Hippocampal formation (tissue), 2 donors: ENCODE measurements at regions not wholly inside any gene's neighbourhood (a gene's known extent, or its start where the extent isn't known, plus 50 kb on each side); places are given as distances from the start of the nearest gene placed in this dataset.
"Not testable (repeated sequence)": the region's sequence is repeated elsewhere in the genome, so short reads cannot be mapped to it uniquely, and the experiment has no call there.

Source experiments
- DNase-seq, 2 donors: peaks; one replicate each; lab custom pipeline; 2025; lab: John Stamatoyannopoulos, UW

DNA sequence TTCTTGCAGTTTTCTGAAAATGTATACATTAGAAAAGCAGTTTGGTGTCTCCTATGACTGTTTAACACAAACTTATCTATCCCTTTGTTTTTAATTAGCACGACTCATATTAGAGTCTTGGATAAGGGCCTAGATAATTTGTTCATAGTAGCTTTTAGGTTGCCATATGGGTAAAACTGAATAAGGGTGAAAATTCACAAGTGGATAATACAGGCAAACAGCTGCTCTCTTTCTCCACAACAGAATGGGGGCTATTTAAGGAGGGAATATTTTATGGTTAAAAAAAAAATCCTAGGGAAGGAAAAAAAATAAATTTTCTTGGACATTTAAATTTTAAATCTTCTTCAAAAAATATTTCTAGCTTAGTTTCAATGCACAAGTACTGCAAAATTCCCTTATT lies 1416.1 kb downstream of the GATA3 start:
- no peak for DNase-seq

DNA sequence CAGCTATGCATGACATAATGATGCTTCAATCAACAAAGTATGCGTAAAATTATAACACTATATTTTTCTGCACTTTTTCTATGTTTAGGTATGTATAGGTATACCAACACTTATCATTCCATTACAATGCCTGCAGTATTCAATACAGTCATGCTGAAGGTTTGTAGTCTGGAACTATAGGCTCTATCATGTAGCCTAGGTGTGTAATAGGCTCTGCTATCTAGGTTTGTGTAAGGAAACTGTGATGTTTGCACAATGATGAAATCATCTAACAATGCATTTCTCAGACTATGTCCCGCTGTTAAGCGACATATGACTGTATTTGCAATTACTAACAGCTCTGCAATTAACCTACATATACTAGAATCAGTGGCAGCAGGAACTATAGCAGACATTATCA lies 1447.5 kb downstream of the GATA3 start:
- DNase-seq = no peak

DNA sequence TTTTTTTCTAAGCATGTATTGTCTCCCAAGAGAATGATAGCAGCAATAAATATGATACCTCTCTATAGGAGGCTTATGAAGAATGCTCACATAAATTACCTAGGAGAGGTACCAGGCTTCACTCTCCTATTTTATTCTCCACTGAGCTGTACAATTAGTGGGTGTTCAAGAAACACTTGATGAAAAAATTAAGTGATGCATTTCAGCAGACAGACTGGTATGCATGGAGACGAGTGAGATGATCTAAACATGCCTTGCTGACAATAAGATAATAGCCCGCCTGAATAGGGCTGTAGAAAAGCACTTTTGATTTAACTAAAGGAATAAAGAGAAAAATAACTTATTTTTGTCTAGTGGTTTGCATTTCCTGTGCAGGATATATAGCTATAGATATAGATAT lies 1449.7 kb downstream of the GATA3 start:
- no peak for DNase-seq

GRCh38 chr10:9505546-9505945 lies 1451.1 kb downstream of the GATA3 start:
- DNase-seq = no peak

DNA sequence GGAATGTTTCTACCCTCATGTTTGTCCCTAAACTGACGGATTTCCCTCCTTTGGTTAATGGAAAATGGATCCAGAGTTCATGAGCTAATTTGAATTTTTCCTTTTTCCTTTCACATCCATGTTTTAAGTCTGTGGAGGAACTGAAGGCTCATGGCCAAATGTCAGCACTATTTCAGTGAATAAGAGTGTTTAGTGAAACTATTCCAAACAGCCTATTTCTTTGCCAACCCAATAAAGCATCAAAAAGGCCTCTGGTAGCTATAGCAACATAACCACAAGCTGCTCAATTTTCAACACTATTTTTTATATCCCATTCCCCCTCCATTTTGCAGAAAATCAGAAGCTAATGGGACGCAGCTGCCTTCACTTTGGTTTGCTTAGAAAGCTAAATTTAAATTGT lies 1454.1 kb downstream of the GATA3 start:
- peak in 1 of 2 donors; percentile 43 for DNase-seq

GRCh38 chr10:9510626-9511025 lies 1456.1 kb downstream of the GATA3 start:
- no peak for DNase-seq

GRCh38 chr10:9515922-9516321 lies 1461.4 kb downstream of the GATA3 start:
- DNase-seq = no peak

DNA sequence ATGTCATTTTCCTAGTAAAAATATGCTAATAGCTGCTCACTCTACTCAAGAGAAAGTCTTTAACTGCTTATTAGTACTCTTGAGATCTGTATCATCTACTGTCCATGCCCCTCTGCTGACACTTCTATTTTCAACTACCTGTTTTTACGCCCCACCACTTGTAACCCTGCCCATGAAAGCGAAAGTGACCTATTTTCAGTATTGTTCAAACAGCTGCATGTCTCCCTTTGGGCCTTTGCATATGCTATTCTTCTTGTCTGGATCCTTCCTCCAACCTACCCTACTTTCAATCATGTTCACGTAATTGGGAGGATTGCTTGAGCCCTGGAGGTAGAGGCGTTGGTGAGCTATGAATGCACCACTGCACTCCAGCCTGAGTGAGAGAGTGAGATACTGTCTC lies 1481.3 kb downstream of the GATA3 start:
- no peak for DNase-seq

DNA sequence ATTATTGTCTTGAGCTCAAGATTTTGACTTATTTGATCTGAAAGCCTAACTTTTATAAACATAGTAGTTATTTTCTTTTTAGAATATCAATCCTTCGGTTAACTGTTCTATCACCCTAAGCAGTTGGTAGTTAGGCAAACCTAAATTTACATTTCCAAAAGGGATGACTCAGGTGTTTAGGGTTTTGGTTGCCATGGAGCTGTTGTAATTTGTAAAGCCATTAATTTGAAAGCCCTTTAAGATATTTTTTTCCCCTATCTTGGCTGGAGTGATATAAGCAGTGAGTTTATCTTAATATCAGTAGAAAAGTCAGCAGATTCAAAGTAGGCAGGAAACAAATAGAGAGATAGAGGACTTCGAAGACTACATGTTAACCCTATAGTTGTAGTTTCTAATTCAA lies 1472.6 kb upstream of the CELF2 start:
- no peak for DNase-seq

DNA sequence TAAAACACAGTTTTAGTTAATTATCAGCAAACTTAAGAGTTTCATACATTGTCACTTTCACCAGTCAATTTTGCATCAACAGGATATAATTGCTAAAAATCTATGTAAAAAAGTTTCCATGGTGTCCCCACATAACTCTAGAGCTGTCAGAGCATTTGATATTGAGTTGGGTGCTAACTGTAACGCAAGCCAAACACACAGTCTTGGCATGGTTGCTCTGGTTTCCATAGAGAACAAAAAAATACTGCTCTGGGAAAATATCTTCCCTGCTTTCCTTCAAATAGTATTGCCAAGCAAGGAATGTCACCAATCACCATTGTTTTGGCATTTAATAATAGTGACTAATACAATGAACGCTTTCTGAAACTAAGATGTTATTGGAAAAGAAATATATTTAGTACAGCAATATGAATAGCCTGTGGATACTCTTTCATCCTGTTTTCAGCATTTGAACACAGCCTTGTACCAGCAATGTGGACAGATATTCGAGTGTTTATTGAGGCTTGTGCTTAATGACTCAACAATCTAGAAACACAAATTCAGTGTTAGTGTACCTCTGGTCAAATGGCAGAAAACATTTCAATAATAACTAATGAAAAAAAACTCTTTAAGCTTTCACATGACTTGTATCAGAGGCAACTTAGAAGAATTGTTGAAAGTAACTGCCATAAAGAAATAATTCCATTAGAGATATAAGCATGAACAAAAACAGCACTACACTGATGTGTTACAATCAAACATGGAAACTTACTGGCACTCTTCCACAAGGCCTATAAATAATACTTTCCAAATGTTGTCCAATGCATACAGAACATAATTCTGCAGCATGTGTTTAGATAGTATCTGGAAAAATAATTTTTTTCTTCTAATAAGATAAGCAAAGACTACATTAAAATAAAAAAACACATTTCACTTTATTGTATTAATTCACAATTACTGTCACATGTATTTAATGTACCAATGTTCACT lies 1469.5 kb upstream of the CELF2 start:
- DNase-seq = peak in 1 of 2 donors; percentile 16

DNA sequence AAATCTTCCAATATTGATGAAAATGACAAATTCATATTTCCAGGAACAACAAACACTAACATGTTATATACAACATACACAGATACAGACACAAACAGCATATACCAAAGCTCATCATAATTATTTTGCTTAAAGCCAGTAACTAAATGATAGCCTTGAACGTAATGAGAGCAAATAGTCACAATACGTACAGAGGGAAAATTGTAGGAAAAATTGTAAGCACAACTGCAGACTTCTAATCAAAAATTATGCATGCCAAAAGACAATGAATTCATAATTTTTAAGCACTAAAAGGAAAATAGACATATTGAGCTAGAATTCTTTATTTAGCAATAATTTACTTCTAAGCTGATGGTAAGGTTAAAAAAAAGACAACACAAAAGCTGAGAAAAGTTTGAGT lies 1466.9 kb upstream of the CELF2 start:
- DNase-seq = no peak

GRCh38 chr10:9554321-9554720 lies 1463.4 kb upstream of the CELF2 start:
- DNase-seq = no peak

DNA sequence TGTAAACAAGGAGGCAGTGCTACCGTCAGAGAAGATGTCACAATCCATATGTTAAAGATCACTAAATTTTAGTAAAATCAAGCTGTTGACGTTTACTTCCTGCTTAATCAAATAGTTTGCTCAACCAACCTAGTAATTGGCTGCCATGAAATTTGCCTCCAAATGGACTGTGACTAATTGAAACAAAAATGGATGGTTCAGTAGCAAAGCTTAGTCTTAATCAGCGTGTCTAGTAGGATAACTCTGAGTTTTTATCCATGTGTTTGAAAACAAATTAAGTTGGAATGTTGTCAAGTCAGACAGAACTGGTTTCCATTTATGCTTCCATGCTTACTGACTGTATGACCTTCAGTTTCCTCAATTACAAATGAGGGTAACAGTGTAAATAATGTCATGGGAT lies 1456.7 kb upstream of the CELF2 start:
- DNase-seq = no peak

DNA sequence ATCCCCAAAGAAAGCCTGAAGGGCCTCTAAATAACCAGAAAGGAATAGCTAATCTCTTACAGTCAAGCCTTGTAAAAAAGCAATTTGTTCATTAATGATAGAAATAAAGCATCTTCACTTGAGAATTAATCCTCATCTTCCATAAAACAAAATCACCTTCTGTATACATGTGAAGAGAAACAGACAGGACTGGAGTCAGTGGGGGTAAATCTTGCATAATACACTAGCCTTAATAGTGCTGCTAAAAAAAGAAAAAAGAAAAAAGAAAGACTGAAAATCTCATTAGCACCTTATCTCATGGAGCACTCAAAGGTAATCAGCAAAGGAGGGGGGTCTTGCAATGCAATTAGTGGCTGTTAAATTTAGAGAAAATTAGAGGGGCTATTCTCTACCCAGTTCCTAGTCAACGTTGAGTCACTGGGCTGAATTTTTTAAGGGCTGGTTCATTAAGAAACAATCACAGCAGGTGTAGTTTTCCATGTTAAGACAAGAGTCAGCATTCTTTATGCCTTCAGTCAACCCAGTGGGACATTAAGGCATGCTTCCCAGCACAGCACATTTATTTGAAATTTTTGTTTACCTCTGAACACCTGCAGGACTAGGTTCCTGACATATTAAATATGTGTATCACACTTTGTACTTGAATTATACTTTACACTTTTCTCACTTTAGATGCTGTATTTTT lies 1455.7 kb upstream of the CELF2 start:
- no peak for DNase-seq

DNA sequence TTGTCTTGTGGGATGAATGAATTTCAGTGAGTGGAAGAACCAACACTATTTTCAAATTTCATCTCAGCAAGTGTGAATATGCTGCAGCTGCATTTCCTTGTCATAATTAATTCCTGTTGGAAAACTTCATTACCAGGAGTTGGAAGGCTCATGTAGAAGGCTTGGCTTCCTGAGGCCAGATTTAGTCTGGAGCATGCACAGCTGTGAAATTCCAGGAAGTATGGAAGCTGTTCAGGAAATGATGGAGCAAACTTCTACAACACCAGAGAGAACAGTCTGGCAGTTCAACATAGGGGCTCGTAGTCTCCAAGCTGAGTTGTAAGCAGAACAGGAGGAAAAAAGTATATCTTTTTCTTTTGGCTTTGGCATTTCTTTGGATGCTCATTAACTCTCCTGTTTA lies 1439.9 kb upstream of the CELF2 start:
- no peak for DNase-seq

- no peak for DNase-seq
These were observed 1438.5 kb upstream of the CELF2 start for GRCh38 chr10:9579110-9579705.

DNA sequence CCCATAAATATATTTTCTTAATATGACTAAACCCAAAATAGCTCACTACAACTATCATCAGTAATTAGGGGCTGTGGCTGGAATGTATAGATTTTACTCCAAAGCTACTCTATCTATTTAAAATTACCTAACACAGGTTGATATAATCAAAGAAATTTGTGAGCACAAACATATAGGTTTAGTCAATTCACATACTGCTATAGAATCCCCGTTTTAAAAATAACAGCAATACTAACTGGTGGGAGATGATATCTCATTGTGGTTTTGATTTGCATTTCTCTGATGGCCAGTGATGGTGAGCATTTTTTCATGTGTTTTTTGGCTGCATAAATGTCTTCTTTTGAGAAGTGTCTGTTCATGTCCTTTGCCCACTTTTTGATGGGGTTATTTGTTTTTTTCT lies 1434.9 kb upstream of the CELF2 start:
- not testable (repeated sequence) for DNase-seq

- DNase-seq = no peak
These were observed 1421.2 kb upstream of the CELF2 start for GRCh38 chr10:9596368-9596920.

GRCh38 chr10:9602998-9603397 lies 1414.7 kb upstream of the CELF2 start:
- no peak for DNase-seq

DNA sequence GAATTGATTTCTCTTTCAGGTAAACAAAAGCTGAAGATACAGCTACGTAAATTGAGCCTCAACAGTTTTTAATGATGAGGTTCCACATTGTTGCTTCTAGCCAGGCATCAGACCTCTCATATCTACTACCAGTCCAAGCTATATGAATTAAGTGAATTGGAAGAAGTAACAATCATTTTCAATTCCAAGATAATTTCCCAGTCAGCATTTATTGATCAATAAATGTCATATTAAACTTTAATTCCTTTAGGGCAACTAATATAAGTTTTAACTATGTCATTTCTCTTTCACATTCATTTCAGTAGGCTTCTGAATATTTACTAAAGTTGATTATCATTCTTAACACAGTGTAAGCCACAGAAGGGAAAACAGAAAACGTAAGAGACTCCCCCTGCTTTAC lies 1413.7 kb upstream of the CELF2 start:
- no peak for DNase-seq

DNA sequence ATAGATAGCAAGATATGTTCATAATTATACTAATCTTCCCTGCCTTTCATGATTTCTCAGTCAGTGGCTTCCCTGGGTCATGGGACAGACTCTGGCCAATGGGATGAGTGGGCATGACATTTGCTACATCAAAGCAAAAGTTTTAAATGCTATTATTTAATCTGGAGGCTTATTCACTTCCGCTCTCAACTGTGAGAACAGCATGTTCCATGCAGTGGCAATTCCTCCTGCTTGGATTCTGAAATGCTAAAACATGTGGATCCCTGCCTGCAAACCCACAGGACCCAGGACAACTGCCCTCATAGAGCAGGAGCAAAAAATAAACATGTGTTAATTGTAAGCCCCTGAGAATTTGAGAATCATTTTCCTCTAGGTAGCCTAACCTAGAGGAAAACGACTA lies 1412.4 kb upstream of the CELF2 start:
- no peak for DNase-seq

DNA sequence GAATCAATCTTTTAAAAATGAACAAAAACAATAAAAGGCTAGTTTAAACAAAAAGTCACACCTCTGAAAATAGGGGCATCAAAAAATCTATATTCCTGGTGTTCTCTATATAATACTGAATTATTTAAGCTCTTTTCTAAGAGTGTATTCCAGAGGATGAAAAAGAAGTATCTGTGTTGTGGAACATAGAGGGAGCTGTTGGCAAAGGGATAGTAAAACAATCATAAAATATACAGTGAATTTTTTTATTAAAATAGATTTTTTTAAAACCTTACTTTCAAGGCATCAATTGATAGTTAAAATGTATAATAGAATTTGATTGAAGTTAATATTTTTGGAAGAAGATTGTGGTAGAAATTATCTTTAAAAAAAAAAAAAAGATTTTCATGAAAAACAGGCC lies 1409.1 kb upstream of the CELF2 start:
- peak in 1 of 2 donors; percentile 32 for DNase-seq
